SU-DHL-6 (cell line): ENCODE measurements at regions not wholly inside any gene's neighbourhood (a gene's known extent, or its start where the extent isn't known, plus 50 kb on each side); places are given as distances from the start of the nearest gene placed in this dataset.
"Not testable (repeated sequence)": the region's sequence is repeated elsewhere in the genome, so short reads cannot be mapped to it uniquely, and the experiment has no call there.

ENCODE experiments used
- H2AFZ ChIP-seq: fragments of 200-600 bp; sonication (generic); 2 replicates; pipeline ENCODE4 v1.6.1; 2014; ENCODE audit warnings: low read depth, mild to moderate bottlenecking, moderate library complexity, mixed read lengths, antibody characterized with exemption, low read length; ENCODE audit not compliant: severe bottlenecking
- H3F3A ChIP-seq: fragments of 200-600 bp; shearing (Covaris generic); 2 replicates; pipeline ENCODE4 v1.6.0; 2016; ENCODE audit warnings: antibody characterized with exemption, mild to moderate bottlenecking; ENCODE audit not compliant: insufficient read depth
- H3K27ac ChIP-seq: fragments of 200-600 bp; sonication (generic); 2 replicates; pipeline ENCODE4 v1.5.1; 2016; ENCODE audit warnings: low read depth, mild to moderate bottlenecking, low read length, moderate library complexity, mixed read lengths
- H3K27me3 ChIP-seq: fragments of 200-600 bp; sonication (generic), shearing (Covaris generic); 2 replicates; pipeline ENCODE4 v1.6.0; 2014; ENCODE audit warnings: mild to moderate bottlenecking, low read length
- H3K36me3 ChIP-seq: fragments of 200-600 bp; sonication (generic); 2 replicates; pipeline ENCODE4 v1.6.1; 2014; ENCODE audit warnings: mild to moderate bottlenecking, low read length, mixed read lengths
- H3K4me2 ChIP-seq: fragments of 300-600, 200-600 bp; shearing (Covaris generic), sonication (generic); 2 replicates; pipeline ENCODE4 v1.6.0; 2014; ENCODE audit warnings: low read length, low read depth, mild to moderate bottlenecking; ENCODE audit not compliant: poor library complexity, severe bottlenecking
- H3K4me3 ChIP-seq: fragments of 200-600 bp; sonication (generic); 2 replicates; pipeline ENCODE4 v1.5.1; 2014; ENCODE audit warnings: antibody characterized with exemption, low read length, mild to moderate bottlenecking, mixed read lengths; ENCODE audit not compliant: insufficient read depth, poor library complexity, severe bottlenecking
- H3K79me2 ChIP-seq: fragments of 200-600 bp; sonication (generic); 2 replicates; pipeline ENCODE4 v1.6.1; 2014; ENCODE audit warnings: mild to moderate bottlenecking, low read length, moderate library complexity; ENCODE audit not compliant: insufficient read depth
- H3K9ac ChIP-seq: fragments of 200-600 bp; sonication (generic); 2 replicates; pipeline ENCODE4 v1.7.0; 2014; ENCODE audit warnings: mild to moderate bottlenecking, low read length
- H3K9me2 ChIP-seq: fragments of 200-600 bp; sonication (generic); replicated peaks from 2 replicates; pipeline ENCODE4 v1.6.1; 2014; ENCODE audit warnings: low read length; ENCODE audit not compliant: insufficient read depth
- H3K9me3 ChIP-seq: fragments of 200-600 bp; sonication (generic); 2 replicates; pipeline ENCODE4 v1.6.1; 2014; ENCODE audit warnings: low read length, mixed read lengths; ENCODE audit not compliant: insufficient read depth
- H4K20me1 ChIP-seq: fragments of 200-600 bp; sonication (generic); 2 replicates; pipeline ENCODE4 v1.6.1; 2014; ENCODE audit warnings: low read depth, mild to moderate bottlenecking, antibody characterized with exemption, low read length, moderate library complexity, mixed read lengths
- EZH2phosphoT487 ChIP-seq: fragments of 200-600 bp; sonication (generic), shearing (Covaris generic); conservative IDR thresholded peaks from 2 replicates; pipeline ENCODE4 v1.6.1; 2018; ENCODE audit warnings: mild to moderate bottlenecking, antibody characterized with exemption, low read length, moderate library complexity, mixed read lengths
- TF ChIP-seq, protein P1 (sequence below): fragments of 200-600 bp; sonication (generic); IDR thresholded peaks from one replicate; pipeline ENCODE4 v1.5.1; 2017; ENCODE audit warnings: antibody characterized with exemption, mild to moderate bottlenecking, low read length, moderate library complexity; ENCODE audit not compliant: insufficient read depth, poor library complexity, severe bottlenecking

DNA sequence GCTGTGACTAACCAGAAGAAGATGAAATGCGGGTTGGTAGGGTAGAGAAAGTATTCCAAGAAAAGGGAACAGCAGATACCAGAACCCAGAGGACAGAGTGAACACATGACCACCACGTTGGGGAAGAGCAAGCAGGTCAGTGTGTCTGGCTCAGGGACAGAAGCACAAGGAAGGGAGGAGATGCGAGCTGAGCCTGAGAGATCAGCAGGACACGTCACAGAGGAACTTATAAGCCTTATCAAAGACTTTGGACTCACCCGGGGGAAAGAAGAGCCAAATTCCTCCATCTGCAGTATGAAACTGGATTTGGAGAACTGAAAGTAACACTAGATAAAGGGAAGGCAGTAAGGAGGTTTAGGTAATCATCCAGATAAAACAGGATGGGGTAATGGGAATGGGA lies 232.1 kb upstream of the NPVF start:
- no peak overlapping the region for H2AFZ ChIP-seq
- TF ChIP-seq, protein P1, sequence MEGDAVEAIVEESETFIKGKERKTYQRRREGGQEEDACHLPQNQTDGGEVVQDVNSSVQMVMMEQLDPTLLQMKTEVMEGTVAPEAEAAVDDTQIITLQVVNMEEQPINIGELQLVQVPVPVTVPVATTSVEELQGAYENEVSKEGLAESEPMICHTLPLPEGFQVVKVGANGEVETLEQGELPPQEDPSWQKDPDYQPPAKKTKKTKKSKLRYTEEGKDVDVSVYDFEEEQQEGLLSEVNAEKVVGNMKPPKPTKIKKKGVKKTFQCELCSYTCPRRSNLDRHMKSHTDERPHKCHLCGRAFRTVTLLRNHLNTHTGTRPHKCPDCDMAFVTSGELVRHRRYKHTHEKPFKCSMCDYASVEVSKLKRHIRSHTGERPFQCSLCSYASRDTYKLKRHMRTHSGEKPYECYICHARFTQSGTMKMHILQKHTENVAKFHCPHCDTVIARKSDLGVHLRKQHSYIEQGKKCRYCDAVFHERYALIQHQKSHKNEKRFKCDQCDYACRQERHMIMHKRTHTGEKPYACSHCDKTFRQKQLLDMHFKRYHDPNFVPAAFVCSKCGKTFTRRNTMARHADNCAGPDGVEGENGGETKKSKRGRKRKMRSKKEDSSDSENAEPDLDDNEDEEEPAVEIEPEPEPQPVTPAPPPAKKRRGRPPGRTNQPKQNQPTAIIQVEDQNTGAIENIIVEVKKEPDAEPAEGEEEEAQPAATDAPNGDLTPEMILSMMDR = no peak
- no peak for TF ChIP-seq EZH2phosphoT487
- no peaks in the 10 kb centered on the region for H3K36me3 ChIP-seq
- no peaks in the 10 kb centered on the region for H4K20me1 ChIP-seq
- H3K27ac ChIP-seq = no peak overlapping the region
- H3K9ac ChIP-seq = no peak overlapping the region
- no peak overlapping the region for H3K4me3 ChIP-seq
- H3F3A ChIP-seq = no peaks in the 10 kb centered on the region
- no peaks in the 10 kb centered on the region for H3K9me3 ChIP-seq
- H3K79me2 ChIP-seq = no peaks in the 10 kb centered on the region
- H3K4me2 ChIP-seq = no peak overlapping the region
- H3K9me2 ChIP-seq = no peaks in the 10 kb centered on the region
- H3K27me3 ChIP-seq = no peaks in the 10 kb centered on the region

DNA sequence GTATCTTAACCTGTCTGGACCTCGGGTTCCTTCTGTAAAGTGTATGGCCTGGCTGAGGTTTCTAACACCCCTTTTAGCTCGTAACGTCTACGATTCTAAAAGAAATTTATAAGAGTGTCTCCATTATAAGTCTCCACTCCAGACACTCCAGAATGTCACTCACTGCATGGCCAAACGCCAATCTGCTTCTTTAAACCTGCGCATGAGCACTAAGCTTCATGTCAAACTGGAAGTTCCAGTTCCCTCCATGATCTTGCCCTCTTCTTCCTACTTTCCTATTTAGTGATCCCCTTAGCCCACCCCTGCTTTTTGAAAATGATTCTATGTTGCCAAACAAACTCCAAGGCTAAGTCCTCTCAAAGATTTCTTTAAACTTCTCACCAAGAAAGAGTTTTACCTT lies 241.4 kb upstream of the NPVF start:
- Histone ChIP-seq H3K27ac (no peak overlapping the region), H3K27me3 (no peaks in the 10 kb centered on the region), H3K9me2 (no peaks in the 10 kb centered on the region), H4K20me1 (no peaks in the 10 kb centered on the region), H3K9me3 (no peaks in the 10 kb centered on the region), H3F3A (no peaks in the 10 kb centered on the region), H3K9ac (no peak overlapping the region), H3K4me2 (no peak overlapping the region), H3K4me3 (no peak overlapping the region), H3K36me3 (no peaks in the 10 kb centered on the region), H2AFZ (no peak overlapping the region), H3K79me2 (no peaks in the 10 kb centered on the region)
- TF ChIP-seq, protein P1 = no peak
- no peak for TF ChIP-seq EZH2phosphoT487

DNA sequence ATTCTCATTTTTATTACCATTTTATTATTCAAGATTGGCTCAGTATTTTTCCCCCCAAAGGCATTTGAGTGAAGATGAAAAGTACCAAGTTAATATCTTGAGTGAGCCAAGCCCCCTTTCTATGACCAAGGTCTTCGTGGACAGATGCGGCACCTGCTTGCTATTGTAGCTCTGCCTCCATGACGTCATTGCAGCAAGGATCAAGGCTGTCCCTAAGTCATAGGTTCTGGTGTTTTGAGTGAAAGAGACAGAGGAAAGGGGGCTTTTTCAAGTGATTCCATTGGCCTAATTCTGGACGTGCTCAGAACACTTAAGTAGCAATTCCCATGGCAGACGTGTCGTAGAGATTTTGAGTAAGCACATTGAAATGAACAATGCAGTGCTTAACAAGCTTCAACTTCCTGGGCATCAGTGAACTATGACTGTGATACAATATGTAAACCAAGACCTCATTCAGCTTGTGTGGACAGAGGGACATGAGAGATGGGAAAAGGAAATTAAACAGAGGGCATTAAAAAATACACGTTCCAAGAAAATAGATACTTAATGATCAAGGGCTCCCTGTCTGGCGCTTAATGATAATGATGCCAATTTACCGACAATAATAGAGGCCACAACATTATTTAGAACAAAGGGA lies 248.7 kb upstream of the NPVF start:
- Histone ChIP-seq H4K20me1 (no peaks in the 10 kb centered on the region), H2AFZ (no peak overlapping the region), H3K4me3 (no peak overlapping the region), H3K9ac (no peak overlapping the region), H3K36me3 (no peaks in the 10 kb centered on the region), H3K79me2 (no peaks in the 10 kb centered on the region), H3K9me3 (no peaks in the 10 kb centered on the region), H3K4me2 (no peak overlapping the region), H3K9me2 (no peaks in the 10 kb centered on the region), H3K27ac (no peak overlapping the region), H3F3A (no peaks in the 10 kb centered on the region), H3K27me3 (peaks cover 3% of the 10 kb centered on the region; the same call in 1 of the 2 replicates)
- TF ChIP-seq, protein P1 = no peak
- TF ChIP-seq EZH2phosphoT487 = no peak

DNA sequence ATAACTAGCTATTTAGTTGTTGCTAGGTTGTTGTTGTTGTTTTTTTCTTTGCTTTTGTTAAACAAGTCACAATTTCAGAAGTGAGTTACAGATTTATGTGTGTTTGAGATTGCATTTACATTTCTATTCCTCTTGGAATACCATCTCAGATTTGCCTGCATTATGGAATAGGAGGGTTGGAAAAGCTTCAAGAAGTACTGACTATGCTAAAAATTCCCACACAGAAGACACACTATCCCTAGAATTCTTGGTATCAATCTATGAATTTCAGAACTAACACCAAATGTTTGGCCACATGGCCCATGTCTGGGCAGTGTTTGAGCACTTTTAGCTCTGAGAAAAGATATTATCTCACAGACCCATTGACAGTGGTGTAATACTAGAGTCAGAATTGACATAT lies 249.9 kb upstream of the NPVF start:
- not testable (repeated sequence) for H3K27me3 ChIP-seq, H3K4me3 ChIP-seq, H3K9me2 ChIP-seq, H3K27ac ChIP-seq, H3K9ac ChIP-seq, H3F3A ChIP-seq, H3K79me2 ChIP-seq, H3K9me3 ChIP-seq, H3K36me3 ChIP-seq, H2AFZ ChIP-seq, H4K20me1 ChIP-seq, H3K4me2 ChIP-seq
